ENCODE measurements at regions not wholly inside any gene's neighbourhood (a gene's known extent, or its start where the extent isn't known, plus 50 kb on each side); places are given as distances from the start of the nearest gene placed in this dataset.

DNA sequence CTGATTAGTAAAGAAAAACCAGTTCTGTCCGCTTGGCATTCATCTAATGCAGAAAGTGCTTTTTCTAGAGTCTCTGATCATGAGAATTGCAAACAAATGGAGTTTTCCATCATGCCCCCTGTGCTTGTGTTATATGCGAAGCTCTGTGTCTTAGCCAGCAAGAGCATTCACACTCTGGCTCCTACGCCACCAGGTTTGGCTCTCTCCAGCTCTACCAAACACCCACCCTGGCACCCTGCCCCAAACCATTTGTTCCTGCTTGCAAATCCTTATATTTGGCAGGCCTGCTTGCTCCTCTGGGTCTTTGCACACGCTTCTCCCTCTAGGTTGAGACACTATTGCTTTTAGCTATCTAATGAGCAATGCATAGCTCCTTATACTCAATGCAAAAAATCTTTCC, 204.1 kb upstream of the CYRIA start:
- H3K9ac ChIP-seq (ENCODE audit: low read length in 3 of 3): no peak overlapping the region
- H3K4me1 ChIP-seq (ENCODE audit: control insufficient read depth in 2 of 3, insufficient read depth in 2 of 3, low read depth in 1 of 3, low read length in 3 of 3): no peaks in the 10 kb centered on the region
- H3K27ac ChIP-seq (ENCODE audit: low read depth in 2 of 2, low read length in 2 of 2): no peak overlapping the region
- no peak for FAIRE-seq
- H3K9me3 ChIP-seq (ENCODE audit: control insufficient read depth in 2 of 3, insufficient read depth in 1 of 3, low read length in 3 of 3): no peaks in the 10 kb centered on the region
- H3K4me3 ChIP-seq (ENCODE audit: low read length in 3 of 3): no peak overlapping the region
- TF ChIP-seq, protein P1, sequence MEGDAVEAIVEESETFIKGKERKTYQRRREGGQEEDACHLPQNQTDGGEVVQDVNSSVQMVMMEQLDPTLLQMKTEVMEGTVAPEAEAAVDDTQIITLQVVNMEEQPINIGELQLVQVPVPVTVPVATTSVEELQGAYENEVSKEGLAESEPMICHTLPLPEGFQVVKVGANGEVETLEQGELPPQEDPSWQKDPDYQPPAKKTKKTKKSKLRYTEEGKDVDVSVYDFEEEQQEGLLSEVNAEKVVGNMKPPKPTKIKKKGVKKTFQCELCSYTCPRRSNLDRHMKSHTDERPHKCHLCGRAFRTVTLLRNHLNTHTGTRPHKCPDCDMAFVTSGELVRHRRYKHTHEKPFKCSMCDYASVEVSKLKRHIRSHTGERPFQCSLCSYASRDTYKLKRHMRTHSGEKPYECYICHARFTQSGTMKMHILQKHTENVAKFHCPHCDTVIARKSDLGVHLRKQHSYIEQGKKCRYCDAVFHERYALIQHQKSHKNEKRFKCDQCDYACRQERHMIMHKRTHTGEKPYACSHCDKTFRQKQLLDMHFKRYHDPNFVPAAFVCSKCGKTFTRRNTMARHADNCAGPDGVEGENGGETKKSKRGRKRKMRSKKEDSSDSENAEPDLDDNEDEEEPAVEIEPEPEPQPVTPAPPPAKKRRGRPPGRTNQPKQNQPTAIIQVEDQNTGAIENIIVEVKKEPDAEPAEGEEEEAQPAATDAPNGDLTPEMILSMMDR (IDR thresholded peaks at IDR 0.05; ENCODE audit: borderline replicate concordance, extremely low read depth, insufficient read depth): no peak
- intact Hi-C loops (cut with DNase I): no loop called here
- H3K27me3 ChIP-seq (ENCODE audit: control insufficient read depth, insufficient read depth, low read length): no peaks in the 10 kb centered on the region
- H3K36me3 ChIP-seq (ENCODE audit: control insufficient read depth in 2 of 3, insufficient read depth in 3 of 3, low read length in 3 of 3): no peaks in the 10 kb centered on the region
- no peak for DNase-seq

GRCh38 chr2:16862471-16862870, 196.8 kb upstream of the CYRIA start:
- no peak overlapping the region for H3K27ac ChIP-seq (ENCODE audit: low read depth in 2 of 2, low read length in 2 of 2)
- intact Hi-C loops (cut with DNase I): no loop called here
- no peaks in the 10 kb centered on the region for H3K4me1 ChIP-seq (ENCODE audit: control insufficient read depth in 2 of 3, insufficient read depth in 2 of 3, low read depth in 1 of 3, low read length in 3 of 3)
- no peak overlapping the region for H3K4me3 ChIP-seq (ENCODE audit: low read length in 3 of 3)
- TF ChIP-seq, protein P1 (IDR thresholded peaks at IDR 0.05; ENCODE audit: borderline replicate concordance, extremely low read depth, insufficient read depth): no peak
- H3K9me3 ChIP-seq (ENCODE audit: control insufficient read depth in 2 of 3, insufficient read depth in 1 of 3, low read length in 3 of 3): no peaks in the 10 kb centered on the region
- FAIRE-seq (no peak), DNase-seq (no peak)
- no peaks in the 10 kb centered on the region for H3K36me3 ChIP-seq (ENCODE audit: control insufficient read depth in 2 of 3, insufficient read depth in 3 of 3, low read length in 3 of 3)
- no peak overlapping the region for H3K9ac ChIP-seq (ENCODE audit: low read length in 3 of 3)
- no peaks in the 10 kb centered on the region for H3K27me3 ChIP-seq (ENCODE audit: control insufficient read depth, insufficient read depth, low read length)

- Histone ChIP-seq H3K27ac (ENCODE audit: low read depth in 2 of 2, low read length in 2 of 2) (no peak overlapping the region), H3K4me3 (ENCODE audit: low read length in 3 of 3) (no peak overlapping the region), H3K4me1 (ENCODE audit: control insufficient read depth in 2 of 3, insufficient read depth in 2 of 3, low read depth in 1 of 3, low read length in 3 of 3) (no peaks in the 10 kb centered on the region), H3K9me3 (ENCODE audit: control insufficient read depth in 2 of 3, insufficient read depth in 1 of 3, low read length in 3 of 3) (no peaks in the 10 kb centered on the region), H3K27me3 (ENCODE audit: control insufficient read depth, insufficient read depth, low read length) (no peaks in the 10 kb centered on the region), H3K9ac (ENCODE audit: low read length in 3 of 3) (no peak overlapping the region), H3K36me3 (ENCODE audit: control insufficient read depth in 2 of 3, insufficient read depth in 3 of 3, low read length in 3 of 3) (no peaks in the 10 kb centered on the region)
- TF ChIP-seq, protein P1 (IDR thresholded peaks at IDR 0.05; ENCODE audit: borderline replicate concordance, extremely low read depth, insufficient read depth): no peak
- intact Hi-C loops (cut with DNase I): no loop called here
- DNase-seq (no peak), FAIRE-seq (no peak)
Measured at GRCh38 chr2:16861530-16861929, 195.9 kb upstream of the CYRIA start.

DNA sequence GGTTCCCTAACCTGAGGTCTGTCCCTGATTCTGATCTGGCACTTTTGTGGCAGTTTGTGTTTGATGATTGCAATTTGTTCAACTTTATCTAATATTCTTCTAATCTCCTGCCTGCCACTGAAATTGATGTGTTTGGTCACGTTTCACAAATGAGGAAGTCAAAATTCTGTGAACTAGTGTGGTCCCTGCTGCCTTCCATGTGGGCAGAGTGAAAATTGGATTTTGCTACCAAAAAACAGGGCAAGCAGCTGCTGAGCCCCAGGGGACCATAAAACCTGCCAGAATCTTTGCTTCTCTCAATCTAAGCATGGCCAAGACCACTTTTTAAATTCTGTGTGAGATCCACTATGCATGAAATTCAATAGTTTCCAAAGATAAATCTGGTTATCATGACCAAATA, 195.5 kb upstream of the CYRIA start:
- no peak overlapping the region for H3K4me3 ChIP-seq (ENCODE audit: low read length in 3 of 3)
- intact Hi-C loops (cut with DNase I): no loop called here
- no peaks in the 10 kb centered on the region for H3K4me1 ChIP-seq (ENCODE audit: control insufficient read depth in 2 of 3, insufficient read depth in 2 of 3, low read depth in 1 of 3, low read length in 3 of 3)
- H3K36me3 ChIP-seq (ENCODE audit: control insufficient read depth in 2 of 3, insufficient read depth in 3 of 3, low read length in 3 of 3): no peaks in the 10 kb centered on the region
- TF ChIP-seq, protein P1 (IDR thresholded peaks at IDR 0.05; ENCODE audit: borderline replicate concordance, extremely low read depth, insufficient read depth): no peak
- FAIRE-seq: no peak
- DNase-seq: no peak
- no peaks in the 10 kb centered on the region for H3K27me3 ChIP-seq (ENCODE audit: control insufficient read depth, insufficient read depth, low read length)
- H3K9ac ChIP-seq (ENCODE audit: low read length in 3 of 3): no peak overlapping the region
- no peaks in the 10 kb centered on the region for H3K9me3 ChIP-seq (ENCODE audit: control insufficient read depth in 2 of 3, insufficient read depth in 1 of 3, low read length in 3 of 3)
- no peak overlapping the region for H3K27ac ChIP-seq (ENCODE audit: low read depth in 2 of 2, low read length in 2 of 2)
